K562 (cell line): ENCODE measurements at regions not wholly inside any gene's neighbourhood (a gene's known extent, or its start where the extent isn't known, plus 50 kb on each side); places are given as distances from the start of the nearest gene placed in this dataset.
"Not testable (repeated sequence)": the region's sequence is repeated elsewhere in the genome, so short reads cannot be mapped to it uniquely, and the experiment has no call there.

Source experiments
- ATAC-seq: fragments of 200-7000 bp; cut with Tn5 transposase; 3 replicates; pipeline ENCODE4 v1.9.1; 2020; ENCODE audit warnings: moderate library complexity
- BruUV-seq: library from RNA; stranded (reverse); fragments of 400-500 nt; replicated peaks from 2 replicates; lab custom pipeline; 2021; lab: Mats Ljungman, UMichigan
- CTCF ChIA-PET: fragments of 300-600 bp; formaldehyde crosslinking; extraction: SDS; loops from one replicate; lab custom pipeline; 2021; ENCODE audit warnings: low intra/inter-chr PET ratio; lab: Yijun Ruan, JAX
- POLR2A ChIA-PET: fragments of 300-600, 350-650 bp; sonication (Branson Sonifier 250); formaldehyde crosslinking; extraction: SDS; loops from one replicate; lab custom pipeline; 2021; ENCODE audit warnings: antibody characterized with exemption, inconsistent platforms; lab: Yijun Ruan, JAX
- DNase-seq, 4 experiments: peaks; one replicate each; pipeline versions ENCODE4 v3.0.0 to v3.0.0-alpha.2; 2011 to 2018; ENCODE audit warnings: low spot score in 3 of 4, mixed read lengths in 3 of 4; ENCODE audit errors: extremely low read depth in 1 of 4
- FAIRE-seq: peaks from 2 replicates; lab custom pipeline; 2011; peaks lifted over from hg19 to GRCh38; lab: Jason Lieb, UNC
- H2AFZ ChIP-seq: 2 replicates; pipeline ENCODE4 v1.6.0; 2011; ENCODE audit warnings: low read depth, low read length, control low read depth, inconsistent platforms
- H3K27ac ChIP-seq: fragments of 200-600 bp; 3 replicates; pipeline ENCODE4 v1.8.0; 2011; ENCODE audit warnings: low read depth, mild to moderate bottlenecking, control low read depth, inconsistent platforms, low read length, moderate library complexity, mixed read lengths; ENCODE audit errors: extremely low read depth
- H3K27me3 ChIP-seq, 2 experiments: fragments of 300-600 bp in 1 of 2; 2 replicates in 1 of 2; 3 replicates in 1 of 2; pipeline versions ENCODE4 v1.6.0 to v1.8.0; 2011; ENCODE audit warnings: inconsistent platforms in 2 of 2, low read length in 2 of 2, mild to moderate bottlenecking in 1 of 2, mixed read lengths in 1 of 2, moderate library complexity in 1 of 2; ENCODE audit not compliant: control insufficient read depth in 2 of 2, insufficient read depth in 2 of 2
- H3K36me3 ChIP-seq: fragments of 300-600 bp; 3 replicates; pipeline ENCODE4 v1.8.0; 2011; ENCODE audit warnings: mild to moderate bottlenecking, low read length, inconsistent platforms; ENCODE audit not compliant: control insufficient read depth, insufficient read depth
- H3K4me1 ChIP-seq, 2 experiments: fragments of 200-600 bp in 1 of 2; replicated peaks in 1 of 2; 2 replicates in 1 of 2; 3 replicates in 1 of 2; pipeline versions ENCODE4 v1.5.1 to v1.8.0; 2011; ENCODE audit warnings: inconsistent platforms in 2 of 2, low read length in 2 of 2, mild to moderate bottlenecking in 1 of 2, mixed read lengths in 1 of 2, moderate library complexity in 1 of 2; ENCODE audit not compliant: control insufficient read depth in 2 of 2, insufficient read depth in 2 of 2
- H3K4me2 ChIP-seq: 2 replicates; pipeline ENCODE4 v1.6.1; 2011; ENCODE audit warnings: low read length, control low read depth, inconsistent platforms, mixed read lengths; ENCODE audit not compliant: insufficient read depth
- H3K4me3 ChIP-seq: fragments of 200-600 bp; sonication (generic), shearing (Covaris generic); 2 replicates; pipeline ENCODE4 v1.5.1; 2016; ENCODE audit warnings: control low read depth, inconsistent platforms
- H3K79me2 ChIP-seq: fragments of 200-600 bp; 3 replicates; pipeline ENCODE4 v1.8.0; 2011; ENCODE audit warnings: low read length, inconsistent platforms; ENCODE audit not compliant: control insufficient read depth, insufficient read depth
- H3K9ac ChIP-seq, 2 experiments: 2 replicates each; pipeline versions ENCODE4 v1.6.0 to v1.6.1; 2011; ENCODE audit warnings: low read depth in 2 of 2, low read length in 2 of 2, control low read depth in 1 of 2, inconsistent platforms in 1 of 2, mild to moderate bottlenecking in 1 of 2, mixed read lengths in 1 of 2; ENCODE audit not compliant: insufficient read depth in 1 of 2
- H3K9me1 ChIP-seq: one replicate; pipeline ENCODE4 v1.6.0; 2011; ENCODE audit warnings: inconsistent platforms, mild to moderate bottlenecking, low read length, moderate library complexity; ENCODE audit not compliant: control insufficient read depth, insufficient read depth
- H3K9me3 ChIP-seq: replicated peaks from 2 replicates; pipeline ENCODE4 v1.5.1; 2011; ENCODE audit warnings: low read depth, low read length, inconsistent platforms; ENCODE audit not compliant: control insufficient read depth, insufficient read depth
- H4K20me1 ChIP-seq: replicated peaks from 2 replicates; pipeline ENCODE4 v1.6.1; 2011; ENCODE audit warnings: low read length, inconsistent platforms, mixed read lengths; ENCODE audit not compliant: control insufficient read depth, insufficient read depth
- ETV1 ChIP-seq: fragments of 450-650 bp; conservative IDR thresholded peaks from 2 replicates; pipeline ENCODE4 v1.6.1; 2016; ENCODE audit warnings: missing genetic modification characterization, control low read depth, low read depth, missing compliant biosample characterization
- NCOA6 ChIP-seq: fragments of 450-650 bp; IDR thresholded peaks from 2 replicates; pipeline ENCODE4 v1.6.1; 2017; ENCODE audit warnings: mild to moderate bottlenecking
- PHF21A ChIP-seq: fragments of 450-650 bp; IDR thresholded peaks from 2 replicates; pipeline ENCODE4 v1.6.1; 2017; ENCODE audit warnings: low read depth, borderline replicate concordance
- SIRT6 ChIP-seq: IDR thresholded peaks from one replicate; pipeline ENCODE4 v1.6.1; 2012; ENCODE audit warnings: low read depth, mild to moderate bottlenecking, control low read depth, inconsistent platforms, low read length, moderate library complexity
- SMARCB1 ChIP-seq: IDR thresholded peaks from 2 replicates; pipeline ENCODE4 v1.6.1; 2011; ENCODE audit warnings: improper control_type of control experiment, low read depth; ENCODE audit not compliant: insufficient read length
- TAL1 ChIP-seq: fragments of 450-650 bp; IDR thresholded peaks from 2 replicates; pipeline ENCODE4 v1.6.1; 2016; ENCODE audit warnings: mild to moderate bottlenecking
- VEZF1 ChIP-seq: fragments of 200-800 bp; sonication (Bioruptor generic); IDR thresholded peaks from 2 replicates; pipeline ENCODE4 v1.6.1; 2017; ENCODE audit warnings: missing genetic modification characterization, missing compliant biosample characterization
- ZNF778 ChIP-seq: fragments of 450-650 bp; formaldehyde crosslinking; IDR thresholded peaks from 2 replicates; pipeline ENCODE4 v1.4.0; 2020; ENCODE audit warnings: mild to moderate bottlenecking, moderate library complexity
- WGBS: fragments of 100-300 bp; shearing (Covaris generic); methylation state at CpG from one replicate; pipeline ENCODE4 v1.1.6; 2016; ENCODE audit warnings: low coverage, mixed read lengths; ENCODE audit not compliant: insufficient coverage; ENCODE audit errors: missing lambda C conversion rate; 5-methylcytosine and 5-hydroxymethylcytosine counted together
- in situ Hi-C: fragments of 300-500 bp; cut with MboI; formaldehyde crosslinking; loops from 4 replicates; pipeline ENCODE4 v1.15.0; 2018; ENCODE audit warnings: inconsistent platforms, mixed read lengths
- intact Hi-C: fragments of 100-400 bp; cut with micrococcal nuclease; formaldehyde crosslinking; loops from 2 replicates; pipeline ENCODE4 v1.14.2; 2022

GRCh38 chr2:91809391-91809790 is 3061.8 kb upstream of the TEKT4 start:
- FAIRE-seq: not testable (repeated sequence)

GRCh38 chr2:91839904-91840868 is 3031.0 kb upstream of the TEKT4 start:
- no peak overlapping the region for H3K4me2 ChIP-seq
- no peak for DNase-seq
- intact Hi-C loops: no loop called here

More at GRCh38 chr2:91809391-91809790, 3061.8 kb upstream of the TEKT4 start:
- H3K27ac ChIP-seq, H3K9me3 ChIP-seq, H3K4me3 ChIP-seq, H4K20me1 ChIP-seq, H3K9ac ChIP-seq, H3K4me1 ChIP-seq, BruUV-seq, H3K79me2 ChIP-seq, H2AFZ ChIP-seq, POLR2A ChIA-PET, DNase-seq, H3K9me1 ChIP-seq, H3K27me3 ChIP-seq, H3K4me2 ChIP-seq, H3K36me3 ChIP-seq, in situ Hi-C loops, ATAC-seq, intact Hi-C loops, CTCF ChIA-PET: not testable (repeated sequence)
- whole genome bisulfite sequencing: no CpG with 5 or more reads among the region's 60 CpGs

GRCh38 chr2:91842264-91842663 is 3029.0 kb upstream of the TEKT4 start:
- H3K9me3 ChIP-seq, POLR2A ChIA-PET, FAIRE-seq, H3K4me1 ChIP-seq, H3K4me3 ChIP-seq, H3K79me2 ChIP-seq, DNase-seq, H3K27ac ChIP-seq, H3K9me1 ChIP-seq, H3K4me2 ChIP-seq, CTCF ChIA-PET, H4K20me1 ChIP-seq, ATAC-seq, H2AFZ ChIP-seq, in situ Hi-C loops, intact Hi-C loops, H3K36me3 ChIP-seq, BruUV-seq, H3K9ac ChIP-seq, H3K27me3 ChIP-seq: not testable (repeated sequence)
- WGBS: 2% methylated on average over 8 of the region's 12 CpGs

More at GRCh38 chr2:91839904-91840868, 3031.0 kb upstream of the TEKT4 start:
- Histone ChIP-seq H3K36me3 (no peaks in the 10 kb centered on the region), H2AFZ (no peak overlapping the region), H3K9ac (no peak overlapping the region), H3K27ac (no peak overlapping the region), H3K79me2 (no peaks in the 10 kb centered on the region), H3K9me1 (no peaks in the 10 kb centered on the region), H3K4me1 (no peaks in the 10 kb centered on the region), H3K4me3 (no peak overlapping the region), H3K9me3 (no peaks in the 10 kb centered on the region)
- CTCF ChIA-PET: no interaction called here
- no TSS peak for BruUV-seq
- FAIRE-seq: no peak
- WGBS: 22% methylated on average over 33 of the region's 62 CpGs
- no peak for TF ChIP-seq TAL1
- no peak for TF ChIP-seq NCOA6
- no peak for TF ChIP-seq PHF21A
- TF ChIP-seq SMARCB1: no peak
- TF ChIP-seq VEZF1 (CRISPR knock-in tag): no peak
- TF ChIP-seq SIRT6: no peak
- TF ChIP-seq ZNF778 (CRISPR knock-in tag): no peak
- TF ChIP-seq ETV1 (tag): no peak
- TF ChIP-seq, all 486 proteins: peak for 0
- ATAC-seq: no peak
- Histone ChIP-seq H4K20me1 (no peaks in the 10 kb centered on the region), H3K27me3 (peaks cover 0 to 6% of the 10 kb centered on the region in 2 experiments; a peak in 1 of 5 replicates)
- in situ Hi-C loops: no loop called here
- POLR2A ChIA-PET: no interaction called here
